ENCODE measurements at regions not wholly inside any gene's neighbourhood (a gene's known extent, or its start where the extent isn't known, plus 50 kb on each side); places are given as distances from the start of the nearest gene placed in this dataset.

DNA sequence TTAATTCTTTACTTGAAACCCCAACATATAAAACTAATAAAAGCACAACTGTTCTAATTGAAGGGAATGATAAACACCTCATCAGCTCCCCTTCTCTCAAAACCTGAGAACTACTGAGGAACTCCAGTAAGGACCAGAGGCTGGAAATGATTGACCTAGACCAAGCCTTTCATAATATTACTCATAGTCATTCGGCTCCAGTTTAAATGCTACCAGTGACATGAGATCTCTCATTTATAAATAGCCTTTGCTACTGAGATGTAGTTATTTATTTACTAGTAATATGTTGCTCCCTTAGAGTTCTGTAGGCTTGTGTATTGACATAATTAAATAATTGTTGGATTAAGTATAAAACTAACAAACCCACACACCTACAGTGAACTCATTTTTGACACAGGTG, 209.8 kb upstream of the PRMT6 start:
- Histone ChIP-seq H4K20me1 (no peaks in the 10 kb centered on the region), H3K27ac (no peak overlapping the region), H3K4me2 (no peak overlapping the region), H3K9me3 (replicated peaks in 1 of 11) (no peaks in the 10 kb centered on the region), H3K4me3 (no peak overlapping the region), H3K27me3 (no peaks in the 10 kb centered on the region), H3K4me1 (no peaks in the 10 kb centered on the region), H3K36me3 (no peaks in the 10 kb centered on the region), H3K9ac (no peak overlapping the region)
- no peak for TF ChIP-seq Cebpa-rat (IDR thresholded peaks at IDR 0.05)

GRCh38 chr1:106861110-106861509, 195.4 kb upstream of the PRMT6 start:
- no peaks in the 10 kb centered on the region for H3K27me3 ChIP-seq
- no peak overlapping the region for H3K27ac ChIP-seq
- H3K36me3 ChIP-seq = no peaks in the 10 kb centered on the region
- no peaks in the 10 kb centered on the region for H4K20me1 ChIP-seq
- H3K4me3 ChIP-seq = no peak overlapping the region
- no peak overlapping the region for H3K4me2 ChIP-seq
- TF ChIP-seq Cebpa-rat (IDR thresholded peaks at IDR 0.05) = no peak
- no peak overlapping the region for H3K9ac ChIP-seq
- H3K9me3 ChIP-seq (replicated peaks in 1 of 11) = no peaks in the 10 kb centered on the region
- H3K4me1 ChIP-seq = no peaks in the 10 kb centered on the region

DNA sequence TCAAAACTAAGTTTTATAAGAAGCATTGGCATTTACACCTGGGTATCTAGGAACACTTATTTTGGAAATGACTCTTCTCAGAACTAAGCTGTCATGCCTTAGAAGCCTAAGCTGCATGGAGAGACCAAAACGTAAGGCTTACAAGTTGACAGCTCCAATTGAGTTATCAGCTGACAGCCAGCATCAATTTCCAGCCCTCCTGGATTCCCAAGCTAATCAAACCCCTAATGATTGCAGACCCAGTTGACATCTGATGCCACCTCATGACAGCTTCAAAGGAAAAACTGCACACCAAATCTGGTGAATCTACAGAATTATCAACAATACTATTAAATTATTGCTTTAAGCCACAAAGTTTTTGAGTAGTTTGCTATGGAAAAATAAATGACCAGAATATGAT, 187.6 kb upstream of the PRMT6 start:
- Histone ChIP-seq H3K27ac (no peak overlapping the region), H3K4me3 (no peak overlapping the region), H3K4me2 (no peak overlapping the region), H4K20me1 (no peaks in the 10 kb centered on the region), H3K27me3 (no peaks in the 10 kb centered on the region), H3K36me3 (no peaks in the 10 kb centered on the region), H3K9me3 (replicated peaks in 1 of 11) (peaks cover 9 to 25% (median 20%) of the 10 kb centered on the region in 11 experiments; a peak in 19 of 22 replicates), H3K9ac (no peak overlapping the region), H3K4me1 (no peaks in the 10 kb centered on the region)
- no peak for TF ChIP-seq Cebpa-rat (IDR thresholded peaks at IDR 0.05)

DNA sequence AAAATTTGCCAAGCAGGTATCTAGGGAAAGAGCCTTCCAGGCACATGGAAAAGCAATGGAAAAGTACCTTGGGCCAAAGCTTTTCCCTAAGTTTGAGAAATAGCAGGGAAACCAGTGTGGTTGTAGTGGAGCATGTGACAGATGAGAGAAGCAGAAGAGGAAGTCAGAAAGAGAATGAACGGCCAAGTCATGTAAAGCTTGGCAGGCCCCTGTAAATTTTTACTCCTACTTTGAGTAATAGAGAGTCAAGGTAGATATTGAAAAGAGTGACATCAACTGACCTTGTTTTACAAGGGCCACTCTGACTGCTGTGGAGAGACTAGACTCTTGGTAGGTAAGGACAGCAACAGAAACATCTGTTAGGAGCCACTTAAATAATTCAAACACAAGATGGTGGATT, 180.9 kb upstream of the PRMT6 start:
- Histone ChIP-seq H3K27me3 (no peaks in the 10 kb centered on the region), H3K36me3 (no peaks in the 10 kb centered on the region), H4K20me1 (no peaks in the 10 kb centered on the region), H3K9ac (no peak overlapping the region), H3K27ac (peak overlapping the region in 2 of 11 experiments; percentile 8 to 34; a peak in 1 of 22 replicates), H3K4me3 (no peak overlapping the region), H3K4me1 (peaks cover 0 to 18% (median 0%) of the 10 kb centered on the region in 10 experiments; a peak in 5 of 20 replicates), H3K9me3 (replicated peaks in 1 of 11) (peaks cover 6 to 22% (median 18%) of the 10 kb centered on the region in 11 experiments; a peak in 19 of 22 replicates), H3K4me2 (peak overlapping the region in 3 of 11 experiments; percentile 4 to 54 (median 46); a peak in 4 of 22 replicates)
- no peak for TF ChIP-seq Cebpa-rat (IDR thresholded peaks at IDR 0.05)

DNA sequence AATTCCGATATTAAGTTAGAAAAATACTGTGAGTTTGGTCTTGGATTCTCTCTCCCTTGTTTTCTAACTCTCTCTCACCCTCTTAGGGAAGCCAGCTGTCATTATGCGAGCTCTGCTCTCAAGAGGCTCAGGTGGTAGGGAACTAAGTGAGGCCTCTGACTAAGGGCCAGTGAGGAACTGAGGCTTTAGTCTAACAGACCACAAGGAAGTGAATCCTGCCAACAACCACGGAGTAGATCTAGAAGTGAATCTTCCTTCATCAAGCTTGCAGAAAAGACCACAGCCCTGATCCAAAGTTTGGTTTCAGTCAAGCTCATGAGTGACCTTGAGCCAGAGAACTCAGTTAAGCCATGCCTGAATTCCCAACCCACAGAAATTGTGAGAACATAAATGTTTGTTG, 180.1 kb upstream of the PRMT6 start:
- Histone ChIP-seq H3K9ac (no peak overlapping the region), H3K9me3 (replicated peaks in 1 of 11) (peaks cover under 1 to 15% (median 12%) of the 10 kb centered on the region in 11 experiments; a peak in 18 of 22 replicates), H4K20me1 (no peaks in the 10 kb centered on the region), H3K36me3 (no peaks in the 10 kb centered on the region), H3K27ac (peak overlapping the region in 1 of 11 experiments; percentile 8; a peak in 2 of 22 replicates), H3K4me2 (peak overlapping the region in 3 of 11 experiments; percentile 4 to 54 (median 46); a peak in 3 of 22 replicates), H3K27me3 (no peaks in the 10 kb centered on the region), H3K4me1 (peaks cover 0 to 18% (median 0%) of the 10 kb centered on the region in 10 experiments; a peak in 5 of 20 replicates), H3K4me3 (no peak overlapping the region)
- no peak for TF ChIP-seq Cebpa-rat (IDR thresholded peaks at IDR 0.05)

GRCh38 chr1:106879538-106879937, 176.9 kb upstream of the PRMT6 start:
- no peaks in the 10 kb centered on the region for H3K36me3 ChIP-seq
- no peaks in the 10 kb centered on the region for H3K27me3 ChIP-seq
- peaks cover 0 to 18% (median 0%) of the 10 kb centered on the region in 10 experiments; a peak in 5 of 20 replicates for H3K4me1 ChIP-seq
- no peak overlapping the region for H3K9ac ChIP-seq
- no peaks in the 10 kb centered on the region for H3K9me3 ChIP-seq (replicated peaks in 1 of 11)
- H3K4me2 ChIP-seq = no peak overlapping the region
- TF ChIP-seq Cebpa-rat (IDR thresholded peaks at IDR 0.05) = no peak
- no peak overlapping the region for H3K4me3 ChIP-seq
- no peaks in the 10 kb centered on the region for H4K20me1 ChIP-seq
- H3K27ac ChIP-seq = no peak overlapping the region

DNA sequence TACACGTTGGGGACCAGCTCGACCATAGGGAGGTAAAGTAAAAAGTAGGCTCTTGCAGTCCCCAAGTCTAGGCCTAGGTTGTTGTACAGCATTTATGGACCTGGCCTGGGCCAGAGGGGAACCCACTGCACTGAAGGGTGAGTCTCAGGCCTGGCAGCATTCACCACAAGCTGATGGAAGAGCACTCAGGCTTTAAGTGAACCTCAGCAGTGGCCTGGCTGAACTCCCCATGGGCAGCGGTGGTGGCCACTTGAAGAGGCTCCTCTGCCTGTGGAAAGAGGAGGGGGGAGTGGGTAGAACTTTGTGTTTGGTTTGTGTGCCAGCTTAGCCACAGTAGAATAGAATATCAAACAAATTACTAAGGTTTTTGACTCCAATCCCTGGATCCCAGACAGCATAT, 176.2 kb upstream of the PRMT6 start:
- no peak overlapping the region for H3K27ac ChIP-seq
- H4K20me1 ChIP-seq = no peaks in the 10 kb centered on the region
- no peaks in the 10 kb centered on the region for H3K27me3 ChIP-seq
- H3K4me1 ChIP-seq = peaks cover 0 to 16% (median 0%) of the 10 kb centered on the region in 10 experiments; a peak in 5 of 20 replicates
- H3K9ac ChIP-seq = no peak overlapping the region
- TF ChIP-seq Cebpa-rat (IDR thresholded peaks at IDR 0.05) = no peak
- H3K4me2 ChIP-seq = no peak overlapping the region
- no peaks in the 10 kb centered on the region for H3K36me3 ChIP-seq
- no peaks in the 10 kb centered on the region for H3K9me3 ChIP-seq (replicated peaks in 1 of 11)
- no peak overlapping the region for H3K4me3 ChIP-seq

DNA sequence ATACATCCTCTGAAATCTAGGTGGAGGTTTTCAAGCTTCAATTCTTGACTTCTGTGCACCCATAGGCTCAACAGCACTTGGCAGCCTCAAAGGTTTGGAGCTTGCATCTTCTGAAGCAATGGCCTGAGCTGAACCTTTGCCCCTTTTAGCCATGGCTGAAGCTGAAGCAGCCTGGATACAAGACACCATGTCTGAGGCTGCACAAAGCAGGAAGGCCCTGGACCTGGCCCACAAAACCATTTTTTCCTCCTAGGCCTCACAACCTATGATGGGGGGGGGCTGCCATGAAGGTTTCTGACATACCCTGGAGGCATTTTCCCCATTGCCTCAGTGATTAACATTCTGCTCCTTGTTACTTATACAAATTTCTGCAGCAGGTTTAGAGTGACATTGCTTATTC, 173.3 kb upstream of the PRMT6 start:
- no peak overlapping the region for H3K27ac ChIP-seq
- no peak overlapping the region for H3K4me3 ChIP-seq
- H3K9ac ChIP-seq = no peak overlapping the region
- H3K27me3 ChIP-seq = no peaks in the 10 kb centered on the region
- no peaks in the 10 kb centered on the region for H4K20me1 ChIP-seq
- TF ChIP-seq Cebpa-rat (IDR thresholded peaks at IDR 0.05) = no peak
- H3K36me3 ChIP-seq = no peaks in the 10 kb centered on the region
- H3K4me2 ChIP-seq = no peak overlapping the region
- no peaks in the 10 kb centered on the region for H3K4me1 ChIP-seq
- H3K9me3 ChIP-seq (replicated peaks in 1 of 11) = no peaks in the 10 kb centered on the region

- no peak for TF ChIP-seq Cebpa-rat (IDR thresholded peaks at IDR 0.05)
Measured at GRCh38 chr1:106889059-106889458, 167.4 kb upstream of the PRMT6 start.

GRCh38 chr1:106889583-106889982, 166.9 kb upstream of the PRMT6 start:
- Histone ChIP-seq H3K9me3 (replicated peaks in 1 of 11) (no peaks in the 10 kb centered on the region), H3K4me1 (no peaks in the 10 kb centered on the region), H3K4me2 (no peak overlapping the region), H3K27me3 (no peaks in the 10 kb centered on the region), H3K9ac (no peak overlapping the region), H3K36me3 (no peaks in the 10 kb centered on the region), H4K20me1 (no peaks in the 10 kb centered on the region), H3K4me3 (no peak overlapping the region), H3K27ac (no peak overlapping the region)
- TF ChIP-seq Cebpa-rat (IDR thresholded peaks at IDR 0.05) = no peak

More at GRCh38 chr1:106889059-106889458, 167.4 kb upstream of the PRMT6 start:
- no peak overlapping the region for H3K27ac ChIP-seq
- no peaks in the 10 kb centered on the region for H3K9me3 ChIP-seq (replicated peaks in 1 of 11)
- H3K36me3 ChIP-seq = no peaks in the 10 kb centered on the region
- H4K20me1 ChIP-seq = no peaks in the 10 kb centered on the region
- H3K4me1 ChIP-seq = no peaks in the 10 kb centered on the region
- H3K4me2 ChIP-seq = no peak overlapping the region
- H3K9ac ChIP-seq = no peak overlapping the region
- H3K4me3 ChIP-seq = no peak overlapping the region
- no peaks in the 10 kb centered on the region for H3K27me3 ChIP-seq
